Lung (tissue), 11 donors: ENCODE measurements at regions not wholly inside any gene's neighbourhood (a gene's known extent, or its start where the extent isn't known, plus 50 kb on each side); places are given as distances from the start of the nearest gene placed in this dataset.
"Not testable (repeated sequence)": the region's sequence is repeated elsewhere in the genome, so short reads cannot be mapped to it uniquely, and the experiment has no call there.

ENCODE experiments used
- ATAC-seq: fragments of 200-7000 bp; cut with Tn5 transposase; one replicate; pipeline ENCODE4 v1.9.1; 2020; ENCODE audit warnings: moderate number of reproducible peaks; ENCODE audit not compliant: insufficient read depth, low FRiP score
- DNase-seq, 3 donors: peaks; one replicate each; pipeline ENCODE4 v3.0.0-alpha.2; 2013 to 2017
- H3K27ac ChIP-seq, 2 donors: one replicate each; pipeline ENCODE4 v1.5.1; 2013; ENCODE audit warnings: mild to moderate bottlenecking in 2 of 2, moderate library complexity in 2 of 2, control low read depth in 1 of 2, inconsistent platforms in 1 of 2, low read depth in 1 of 2, low read length in 1 of 2
- H3K27me3 ChIP-seq, 3 donors: one replicate each; pipeline ENCODE4 v1.5.1; 2013; ENCODE audit warnings: low read length in 2 of 3; ENCODE audit not compliant: control insufficient read depth in 3 of 3, insufficient read depth in 3 of 3
- H3K36me3 ChIP-seq, 4 donors: one replicate each; pipeline ENCODE4 v1.5.1; 2013; ENCODE audit warnings: low read length in 4 of 4, mild to moderate bottlenecking in 1 of 4, moderate library complexity in 1 of 4; ENCODE audit not compliant: control insufficient read depth in 4 of 4, insufficient read depth in 4 of 4
- H3K4me1 ChIP-seq, 5 donors: one replicate each; pipeline ENCODE4 v1.5.1; 2013; ENCODE audit warnings: low read length in 5 of 5, mild to moderate bottlenecking in 2 of 5, moderate library complexity in 1 of 5; ENCODE audit not compliant: control insufficient read depth in 5 of 5, insufficient read depth in 5 of 5
- H3K4me3 ChIP-seq: one replicate; pipeline ENCODE4 v1.5.1; 2013; ENCODE audit warnings: mild to moderate bottlenecking, control low read depth, moderate library complexity
- H3K9ac ChIP-seq, 2 donors: one replicate each; pipeline ENCODE4 v1.5.1; 2013; ENCODE audit warnings: low read length in 2 of 2, control low read depth in 1 of 2; ENCODE audit not compliant: insufficient read depth in 1 of 2
- H3K9me3 ChIP-seq, 4 donors: one replicate each; pipeline ENCODE4 v1.5.1; 2013; ENCODE audit warnings: low read length in 3 of 4, mild to moderate bottlenecking in 1 of 4, moderate library complexity in 1 of 4; ENCODE audit not compliant: control insufficient read depth in 4 of 4, insufficient read depth in 3 of 4
- WGBS, 2 donors: extraction: QIAGEN DNeasy Blood & Tissue Kit; methylation state at CpG; one replicate each; pipeline ENCODE4 v1.1.7; 2013; 5-methylcytosine and 5-hydroxymethylcytosine counted together
- TF ChIP-seq, protein P1 (sequence below): IDR thresholded peaks from 2 replicates; pipeline ENCODE4 v1.5.1; 2012; ENCODE audit warnings: mild to moderate bottlenecking; ENCODE audit errors: control extremely low read depth, extremely low read depth
- donor health status: control.
- donor health status: control.
- donor health status: Bipolar disorder and iron deficiency.
- donor health status: healthy.
- donor health status: DM: yes; HTN: yes; CAD: no.

DNA sequence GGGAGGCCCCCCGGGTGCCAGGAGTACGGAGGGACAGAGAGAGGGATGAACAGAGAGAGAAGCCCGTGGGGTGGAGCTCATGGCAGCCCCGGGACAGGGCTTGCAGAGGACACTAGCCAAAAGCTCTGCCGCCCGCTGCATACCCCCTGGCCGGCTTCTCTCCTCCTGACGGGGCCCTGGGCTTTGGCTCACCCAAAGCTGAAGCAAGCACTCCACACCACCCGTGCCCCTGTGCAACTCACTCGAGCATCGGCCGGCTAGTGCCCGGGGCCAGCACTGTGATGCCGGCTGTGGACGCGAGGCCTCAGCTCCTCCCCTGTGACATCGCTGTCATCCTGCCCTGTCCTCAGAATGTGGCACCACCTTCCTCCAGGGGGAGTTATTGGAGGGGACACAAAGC, 429.6 kb downstream of the BRD1 start:
- ATAC-seq: no peak
- TF ChIP-seq, protein P1, sequence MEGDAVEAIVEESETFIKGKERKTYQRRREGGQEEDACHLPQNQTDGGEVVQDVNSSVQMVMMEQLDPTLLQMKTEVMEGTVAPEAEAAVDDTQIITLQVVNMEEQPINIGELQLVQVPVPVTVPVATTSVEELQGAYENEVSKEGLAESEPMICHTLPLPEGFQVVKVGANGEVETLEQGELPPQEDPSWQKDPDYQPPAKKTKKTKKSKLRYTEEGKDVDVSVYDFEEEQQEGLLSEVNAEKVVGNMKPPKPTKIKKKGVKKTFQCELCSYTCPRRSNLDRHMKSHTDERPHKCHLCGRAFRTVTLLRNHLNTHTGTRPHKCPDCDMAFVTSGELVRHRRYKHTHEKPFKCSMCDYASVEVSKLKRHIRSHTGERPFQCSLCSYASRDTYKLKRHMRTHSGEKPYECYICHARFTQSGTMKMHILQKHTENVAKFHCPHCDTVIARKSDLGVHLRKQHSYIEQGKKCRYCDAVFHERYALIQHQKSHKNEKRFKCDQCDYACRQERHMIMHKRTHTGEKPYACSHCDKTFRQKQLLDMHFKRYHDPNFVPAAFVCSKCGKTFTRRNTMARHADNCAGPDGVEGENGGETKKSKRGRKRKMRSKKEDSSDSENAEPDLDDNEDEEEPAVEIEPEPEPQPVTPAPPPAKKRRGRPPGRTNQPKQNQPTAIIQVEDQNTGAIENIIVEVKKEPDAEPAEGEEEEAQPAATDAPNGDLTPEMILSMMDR: no peak
- peaks cover 0 to 11% (median 0%) of the 10 kb centered on the region in 3 donors for H3K27me3 ChIP-seq
- DNase-seq: no peak
- peaks cover 0 to 3% (median 0%) of the 10 kb centered on the region in 4 donors for H3K9me3 ChIP-seq
- 83 to 87% methylated on average over 15 to 17 of the region's 17 CpGs for WGBS, 2 donors
- no peak overlapping the region for H3K4me3 ChIP-seq
- H3K36me3 ChIP-seq: no peaks in the 10 kb centered on the region
- no peaks in the 10 kb centered on the region for H3K4me1 ChIP-seq
- no peak overlapping the region for H3K9ac ChIP-seq
- no peak overlapping the region for H3K27ac ChIP-seq

DNA sequence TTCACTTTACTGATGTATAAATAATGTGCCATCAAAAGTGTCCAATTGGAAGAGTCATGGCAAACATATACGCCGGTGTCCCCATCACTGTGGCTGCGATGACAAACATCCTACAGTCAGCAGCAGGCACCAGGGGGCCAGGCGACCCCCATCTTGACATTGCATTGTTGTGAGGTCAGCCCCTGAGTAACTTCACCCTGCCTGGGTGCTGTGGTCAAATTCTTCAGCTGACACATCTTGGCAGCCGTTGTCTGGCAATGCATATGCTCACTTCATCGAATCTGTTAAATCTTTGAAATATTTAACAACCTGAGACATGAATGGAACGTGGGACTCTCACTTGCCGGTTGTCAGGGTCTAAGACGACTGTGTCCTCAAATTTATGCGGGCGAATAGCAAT, 430.9 kb downstream of the BRD1 start:
- no peak for DNase-seq

DNA sequence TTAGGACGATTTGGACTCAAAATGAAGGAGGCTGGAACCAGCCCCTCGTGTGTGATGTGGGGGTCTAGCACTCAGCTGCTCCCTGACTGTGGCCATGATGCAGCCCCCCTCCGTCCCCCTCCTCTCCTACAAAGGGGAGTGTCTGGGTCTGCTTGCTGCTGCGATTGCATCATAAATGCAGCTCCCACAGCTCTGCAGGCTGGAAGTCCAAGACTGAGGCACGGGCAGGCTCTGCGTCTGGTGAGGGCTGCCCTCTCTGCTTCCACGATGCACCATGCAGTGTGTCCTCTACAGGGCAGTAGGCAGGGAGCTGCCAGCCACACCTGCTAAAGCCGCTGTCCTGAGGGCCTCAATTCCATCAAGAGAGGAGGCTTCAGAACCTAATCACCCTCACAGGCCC, 432.1 kb downstream of the BRD1 start:
- no peak overlapping the region for H3K9ac ChIP-seq
- DNase-seq (no peak), ATAC-seq (no peak)
- H3K4me1 ChIP-seq: no peaks in the 10 kb centered on the region
- WGBS, 2 donors: 70 to 85% methylated on average over 8 of the region's 8 CpGs
- H3K27ac ChIP-seq: no peak overlapping the region
- peaks cover 0 to 11% (median 0%) of the 10 kb centered on the region in 3 donors for H3K27me3 ChIP-seq
- TF ChIP-seq, protein P1: no peak
- H3K9me3 ChIP-seq: peaks cover 0 to 8% (median 0%) of the 10 kb centered on the region in 4 donors
- no peak overlapping the region for H3K4me3 ChIP-seq
- H3K36me3 ChIP-seq: no peaks in the 10 kb centered on the region

More for the DNA sequence above, 430.9 kb downstream of the BRD1 start:
- peaks cover 0 to 11% (median 0%) of the 10 kb centered on the region in 3 donors for H3K27me3 ChIP-seq
- no peaks in the 10 kb centered on the region for H3K36me3 ChIP-seq
- ATAC-seq: no peak
- no peaks in the 10 kb centered on the region for H3K4me1 ChIP-seq
- H3K9ac ChIP-seq: no peak overlapping the region
- 67 to 86% methylated on average over 11 of the region's 11 CpGs for WGBS, 2 donors
- TF ChIP-seq, protein P1: no peak
- H3K4me3 ChIP-seq: no peak overlapping the region
- H3K9me3 ChIP-seq: peaks cover 0 to 3% (median 0%) of the 10 kb centered on the region in 4 donors
- H3K27ac ChIP-seq: no peak overlapping the region

DNA sequence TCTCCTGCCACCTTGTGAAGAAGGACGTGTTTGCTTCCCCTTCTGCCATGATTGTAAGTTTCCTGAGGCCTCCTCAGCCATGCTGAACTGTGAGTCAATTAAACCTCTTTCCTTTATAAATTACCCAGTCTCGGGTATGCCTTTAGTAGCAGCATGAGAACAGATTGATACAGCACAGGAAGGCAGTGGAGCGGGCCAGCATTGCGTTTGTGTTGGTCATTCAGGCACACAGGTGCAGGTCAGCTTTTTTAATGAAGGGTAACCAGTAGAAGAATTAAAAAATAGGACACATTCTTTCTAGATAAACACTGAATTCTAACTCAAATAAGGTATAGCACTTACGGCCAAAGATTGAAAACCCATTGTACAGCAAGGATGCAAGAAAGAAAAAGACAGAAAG, 432.6 kb downstream of the BRD1 start:
- not testable (repeated sequence) for DNase-seq, ATAC-seq, H3K9me3 ChIP-seq, H3K36me3 ChIP-seq, H3K4me3 ChIP-seq, H3K9ac ChIP-seq, H3K27ac ChIP-seq, H3K4me1 ChIP-seq
- 74 to 90% methylated on average over 5 of the region's 5 CpGs for WGBS, 2 donors
- H3K27me3 ChIP-seq: peaks cover 0 to 11% (median 0%) of the 10 kb centered on the region in 3 donors
